CD4-positive, alpha-beta T cell treated with Interleukin-4 for 1 hour (primary cell): ENCODE measurements at regions not wholly inside any gene's neighbourhood (a gene's known extent, or its start where the extent isn't known, plus 50 kb on each side); places are given as distances from the start of the nearest gene placed in this dataset.
"Not testable (repeated sequence)": the region's sequence is repeated elsewhere in the genome, so short reads cannot be mapped to it uniquely, and the experiment has no call there.

Experiments used
- DNase-seq, 2 donors: peaks; one replicate each; pipeline ENCODE4 v3.0.0-alpha.2; 2020 to 2022

DNA sequence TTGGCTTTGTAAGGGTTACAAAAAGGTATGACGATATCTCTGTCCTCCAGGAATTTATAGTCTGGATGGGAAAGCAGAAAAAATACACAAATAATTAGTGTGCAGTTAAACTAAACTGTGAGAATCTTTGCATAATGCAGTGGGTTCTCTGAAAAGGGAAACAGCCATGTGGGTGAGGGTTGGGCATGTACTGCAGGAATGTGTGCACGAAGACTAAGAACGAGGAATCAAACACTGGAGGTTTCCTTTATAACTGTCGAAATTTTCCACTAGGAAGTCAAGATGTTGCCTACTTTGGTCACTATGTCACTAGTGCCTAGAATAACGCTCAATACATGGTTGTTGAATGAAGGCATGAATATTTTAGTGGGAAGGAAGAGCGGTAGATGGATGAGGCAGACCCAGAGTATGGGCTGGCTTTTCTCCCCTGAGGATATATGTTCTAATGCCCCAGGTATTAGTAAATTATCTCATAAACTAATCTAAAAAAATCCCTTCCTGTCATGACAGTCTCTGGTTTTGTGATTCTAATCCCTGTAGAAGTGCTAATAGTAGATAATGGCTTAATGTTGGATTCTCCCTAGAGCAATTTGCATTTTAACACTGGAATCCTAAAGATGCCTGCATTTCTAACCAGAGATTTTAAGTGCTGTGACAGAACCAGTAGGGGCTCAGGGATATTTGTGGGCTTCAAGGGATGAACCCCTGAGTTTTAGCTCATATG, 227.3 kb downstream of the NMUR2 start:
- no peak for DNase-seq

DNA sequence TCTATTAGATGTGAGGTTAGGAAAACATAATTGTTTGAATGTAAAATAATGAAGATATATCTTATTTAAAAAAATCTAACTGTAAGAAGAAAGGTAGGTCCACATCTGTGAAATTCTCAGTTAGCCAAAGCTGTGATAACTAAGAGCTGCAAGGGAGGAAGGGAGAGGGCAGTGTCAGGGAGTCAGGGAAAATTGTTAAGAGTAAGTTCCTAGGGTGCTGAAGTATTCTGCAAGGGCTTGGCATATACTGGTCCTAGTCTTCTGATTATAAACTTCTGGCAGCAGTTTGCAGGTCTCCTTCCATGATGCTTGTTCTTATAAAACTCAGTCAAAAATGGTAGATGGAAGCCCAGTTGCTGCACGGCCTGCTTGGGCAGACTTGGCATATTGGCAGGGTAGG, 233.2 kb downstream of the NMUR2 start:
- DNase-seq, result no peak

DNA sequence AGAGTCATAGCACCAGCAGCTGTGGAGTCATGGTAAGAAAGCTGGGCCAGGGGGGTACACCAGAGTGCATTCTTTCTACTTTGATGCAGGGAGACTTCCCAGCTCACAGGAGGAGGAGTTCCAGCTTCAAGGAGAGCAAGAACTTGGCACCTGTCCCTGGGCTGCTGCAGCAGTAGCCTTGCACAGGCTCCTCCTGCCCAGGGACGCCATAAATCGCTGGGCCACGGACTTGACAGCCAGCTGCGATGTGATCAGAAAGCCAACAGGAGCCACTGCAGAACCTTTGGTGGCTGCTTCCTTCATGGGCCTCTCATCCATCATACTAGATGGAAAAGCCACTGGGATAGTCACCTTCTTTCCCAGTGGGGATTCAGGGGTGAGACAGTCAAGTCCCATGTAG, 234.7 kb downstream of the NMUR2 start:
- DNase-seq, result no peak

DNA sequence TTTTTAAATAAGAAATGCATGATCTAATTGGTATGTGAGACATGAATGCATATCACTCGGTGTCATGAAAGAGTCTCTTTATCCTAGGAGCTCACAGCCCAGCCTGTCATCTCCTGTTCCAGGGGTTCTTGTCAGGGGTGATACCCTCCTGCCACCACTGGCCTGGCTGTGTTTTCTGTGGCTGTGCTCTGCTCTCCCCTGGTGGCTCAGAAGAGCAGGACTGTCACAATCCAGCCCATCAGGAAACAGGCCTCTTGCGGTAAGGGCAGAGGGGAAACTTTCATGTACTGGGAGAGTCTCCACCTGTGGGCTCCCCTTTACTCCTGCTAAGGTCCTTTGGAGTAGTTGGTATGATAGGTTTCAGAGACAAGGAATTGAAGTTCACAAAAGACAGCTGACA, 240.2 kb upstream of the GLRA1 start:
- no peak for DNase-seq

DNA sequence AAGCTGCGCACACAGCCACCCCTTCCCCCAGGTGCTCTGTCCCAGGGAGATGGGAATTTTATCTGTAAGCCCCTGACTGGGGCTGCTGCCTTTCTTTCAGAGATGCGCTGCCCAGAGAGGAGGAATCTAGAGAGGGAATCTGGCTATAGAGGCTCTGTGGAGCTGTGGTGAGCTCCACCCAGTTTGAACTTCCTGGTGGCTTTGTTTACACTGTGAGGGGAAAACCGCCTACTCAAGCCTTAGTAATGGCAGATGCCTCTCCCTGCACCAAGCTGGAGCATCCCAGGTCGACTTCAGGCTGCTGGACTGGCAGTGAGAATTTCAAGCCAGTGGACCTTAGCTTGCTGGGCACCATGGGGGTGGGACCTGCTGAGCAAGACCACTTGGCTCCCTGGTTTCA, 235.2 kb upstream of the GLRA1 start:
- DNase-seq, result not testable (repeated sequence)

DNA sequence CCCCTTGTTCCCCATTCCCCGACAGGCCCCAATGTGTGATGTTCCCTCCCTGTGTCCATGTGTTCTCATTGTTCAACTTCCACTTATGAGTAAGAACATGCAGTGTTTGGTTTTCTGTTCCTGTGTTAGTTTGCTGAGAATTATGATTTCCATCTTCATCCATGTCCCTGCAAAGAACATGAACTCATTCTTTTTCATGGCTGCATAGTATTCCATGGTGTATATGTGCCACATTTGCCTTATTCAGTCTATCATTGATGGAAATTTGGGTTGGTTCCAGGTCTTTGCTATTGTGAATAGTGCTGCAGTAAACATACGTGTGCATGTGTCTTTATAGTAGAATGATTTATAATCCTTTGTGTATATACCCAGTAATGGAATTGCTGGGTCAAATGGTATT, 229.8 kb upstream of the GLRA1 start:
- DNase-seq, result not testable (repeated sequence)

DNA sequence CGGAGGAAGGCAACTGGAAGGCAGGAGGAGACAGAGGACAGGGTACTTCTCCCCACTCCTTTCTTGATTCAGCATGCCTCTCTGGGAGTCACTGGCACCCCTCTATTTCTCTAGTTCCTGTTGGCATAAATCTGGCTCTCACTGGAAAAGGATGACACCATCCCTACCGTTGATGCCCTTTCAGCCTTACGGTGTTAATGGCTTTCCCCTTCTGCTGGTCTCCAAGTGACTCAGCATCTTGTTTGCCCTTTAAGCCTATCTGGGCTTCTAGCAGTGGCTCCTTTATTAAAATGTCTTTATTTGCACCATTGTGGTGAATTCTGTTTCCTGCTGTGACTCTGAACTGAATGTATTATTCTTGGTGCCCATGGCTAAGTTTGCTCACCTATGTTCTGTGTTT, 227.3 kb upstream of the GLRA1 start:
- DNase-seq, result no peak

DNA sequence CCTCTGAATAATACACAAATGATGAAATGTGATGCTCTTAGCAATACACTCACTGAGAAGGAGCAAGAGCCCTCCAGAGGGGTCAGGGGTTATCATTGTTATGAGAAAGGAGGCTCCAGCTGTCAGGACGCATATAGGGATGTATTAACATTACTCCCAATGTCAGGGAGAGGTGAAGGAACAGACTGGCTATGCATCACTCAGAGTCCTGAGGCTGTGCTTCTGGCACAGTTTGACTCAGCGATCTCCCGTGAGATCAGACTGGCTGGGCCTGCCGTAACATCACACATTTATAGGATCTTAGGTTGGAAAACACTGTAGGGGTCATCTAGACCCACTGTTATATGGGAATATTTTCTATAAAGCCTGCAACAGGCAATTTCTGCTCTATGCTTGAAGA, 226.5 kb upstream of the GLRA1 start:
- no peak for DNase-seq

GRCh38 chr5:152147286-152147685, 222.6 kb upstream of the GLRA1 start:
- no peak for DNase-seq

- DNase-seq, result no peak
Measured at GRCh38 chr5:152146566-152146965, 221.9 kb upstream of the GLRA1 start.

DNA sequence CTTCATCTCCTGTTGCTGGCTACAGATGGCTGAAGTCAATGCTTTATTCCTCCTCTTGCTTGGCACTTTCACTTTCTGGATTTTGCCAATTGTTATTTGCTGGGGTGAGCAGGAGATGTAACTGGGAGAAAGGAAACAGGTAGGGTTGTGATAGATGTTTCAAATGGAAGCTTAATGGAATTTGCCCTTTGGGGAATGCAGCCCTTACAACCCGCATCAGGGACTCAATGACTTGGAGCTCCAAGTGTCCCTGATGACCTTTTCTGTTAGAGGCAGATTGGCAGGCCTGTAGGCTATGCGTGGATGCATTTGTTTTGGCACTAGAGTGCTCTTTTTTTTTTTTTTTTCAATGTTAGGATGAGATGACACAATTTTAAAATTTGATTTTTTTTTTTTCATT, 219.9 kb upstream of the GLRA1 start:
- no peak for DNase-seq

DNA sequence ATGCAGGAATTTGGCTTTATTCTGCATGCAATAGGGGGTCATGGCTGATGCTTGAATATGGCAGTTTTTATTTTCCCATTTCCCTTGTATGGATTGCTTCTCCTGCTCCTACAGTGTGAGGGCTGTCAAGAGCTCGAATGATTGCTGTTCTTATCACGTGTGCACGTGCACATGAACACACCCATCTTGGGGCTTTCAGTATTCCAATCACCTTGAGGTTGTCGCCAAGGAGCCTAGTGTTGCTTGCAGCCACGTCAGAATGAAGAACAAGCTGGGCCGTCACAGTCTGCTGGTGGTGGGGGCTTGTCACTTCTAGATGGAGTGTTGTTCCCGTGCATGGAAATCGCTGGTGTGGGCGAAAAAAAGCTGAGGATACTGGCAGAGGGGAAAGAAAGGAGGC, 219.4 kb upstream of the GLRA1 start:
- DNase-seq, result no peak

GRCh38 chr5:152142840-152143469, 218.3 kb upstream of the GLRA1 start:
- peak; percentile 50 to 65 for DNase-seq

DNA sequence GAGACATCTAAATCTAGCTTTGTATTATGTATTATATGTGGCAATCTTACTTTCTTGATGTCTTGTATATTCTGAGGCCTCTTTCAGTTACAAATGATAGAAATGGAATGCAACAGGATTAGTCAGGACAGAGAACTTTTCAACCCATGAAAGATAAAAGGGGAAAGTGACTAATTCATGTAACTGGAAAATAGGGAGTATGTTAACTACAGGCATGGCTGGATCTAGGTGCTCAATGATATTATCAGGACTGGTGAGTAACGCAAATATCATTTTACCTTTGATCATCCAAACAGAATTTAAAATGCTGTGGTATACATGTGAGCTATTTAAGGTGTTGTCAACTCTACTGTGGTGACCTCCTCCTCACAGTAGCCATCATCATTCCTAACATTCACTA, 215.7 kb upstream of the GLRA1 start:
- DNase-seq, result no peak

DNA sequence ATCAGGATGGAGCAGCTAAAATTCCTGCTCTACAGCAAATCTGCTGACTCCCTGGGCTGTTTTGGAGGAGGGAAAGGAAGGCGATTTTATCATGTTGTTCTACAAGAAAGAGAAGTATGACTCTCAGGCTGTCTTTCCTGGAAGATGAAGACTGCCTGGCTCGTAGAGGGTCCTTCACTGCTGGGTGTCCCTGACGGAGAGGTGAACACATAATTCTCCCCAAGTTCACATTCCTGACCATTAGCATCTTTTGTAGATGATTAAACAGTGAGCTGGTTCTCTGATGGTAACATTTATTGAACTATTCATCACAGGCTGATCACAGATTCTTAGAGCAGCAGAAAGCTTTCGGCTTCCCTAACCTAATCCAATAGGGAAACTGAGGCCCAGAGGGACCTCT, 212.4 kb upstream of the GLRA1 start:
- no peak for DNase-seq

DNA sequence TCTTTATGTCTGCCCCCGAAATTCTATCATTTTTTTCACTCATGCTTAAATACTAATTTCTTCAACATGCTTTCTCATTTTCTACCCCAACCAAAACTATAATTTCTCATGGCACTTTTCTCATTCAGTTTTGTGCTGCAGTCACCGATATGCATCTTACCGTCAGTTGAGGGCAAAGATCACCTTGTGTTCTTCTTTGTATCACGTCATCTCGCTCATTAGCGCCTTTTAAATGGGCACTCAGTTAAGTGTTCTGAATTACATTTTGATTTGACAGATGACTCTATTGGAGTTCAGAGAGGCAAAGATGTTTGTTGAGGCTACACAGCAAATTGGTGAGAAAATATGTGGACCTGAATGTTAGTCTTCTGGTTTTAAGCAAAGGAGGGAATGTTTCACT, 211.7 kb upstream of the GLRA1 start:
- DNase-seq, result no peak

GRCh38 chr5:152135827-152136226, 211.2 kb upstream of the GLRA1 start:
- no peak for DNase-seq

DNA sequence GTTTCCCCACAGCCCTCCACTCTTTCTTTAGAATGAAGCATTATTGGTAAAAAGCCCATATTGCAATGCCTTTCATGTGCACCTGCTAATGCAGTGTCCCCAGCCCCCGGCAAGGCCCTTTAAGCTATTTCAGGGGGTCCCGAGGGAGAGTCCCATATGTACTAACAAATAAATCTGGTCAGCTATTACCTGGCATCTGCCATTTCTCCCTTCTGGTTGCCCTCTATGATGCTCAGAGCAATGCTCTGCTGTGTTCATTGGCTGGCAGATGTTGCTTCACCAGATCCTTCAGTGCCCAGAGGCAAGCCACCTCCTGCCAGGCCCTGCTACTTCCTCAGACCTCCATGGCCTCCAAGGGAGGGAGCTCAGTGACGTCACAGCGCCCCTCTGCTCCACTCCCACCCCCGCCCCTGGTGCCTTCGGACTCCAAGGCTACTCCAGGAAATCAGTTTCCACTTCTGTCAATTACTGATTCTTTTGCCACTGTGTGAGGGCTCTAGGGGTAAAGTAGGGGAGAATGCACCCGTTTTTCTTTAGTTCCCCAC, 201.1 kb upstream of the GLRA1 start:
- DNase-seq, result no peak

- no peak for DNase-seq
Measured at GRCh38 chr5:152124409-152125041, 199.9 kb upstream of the GLRA1 start.

DNA sequence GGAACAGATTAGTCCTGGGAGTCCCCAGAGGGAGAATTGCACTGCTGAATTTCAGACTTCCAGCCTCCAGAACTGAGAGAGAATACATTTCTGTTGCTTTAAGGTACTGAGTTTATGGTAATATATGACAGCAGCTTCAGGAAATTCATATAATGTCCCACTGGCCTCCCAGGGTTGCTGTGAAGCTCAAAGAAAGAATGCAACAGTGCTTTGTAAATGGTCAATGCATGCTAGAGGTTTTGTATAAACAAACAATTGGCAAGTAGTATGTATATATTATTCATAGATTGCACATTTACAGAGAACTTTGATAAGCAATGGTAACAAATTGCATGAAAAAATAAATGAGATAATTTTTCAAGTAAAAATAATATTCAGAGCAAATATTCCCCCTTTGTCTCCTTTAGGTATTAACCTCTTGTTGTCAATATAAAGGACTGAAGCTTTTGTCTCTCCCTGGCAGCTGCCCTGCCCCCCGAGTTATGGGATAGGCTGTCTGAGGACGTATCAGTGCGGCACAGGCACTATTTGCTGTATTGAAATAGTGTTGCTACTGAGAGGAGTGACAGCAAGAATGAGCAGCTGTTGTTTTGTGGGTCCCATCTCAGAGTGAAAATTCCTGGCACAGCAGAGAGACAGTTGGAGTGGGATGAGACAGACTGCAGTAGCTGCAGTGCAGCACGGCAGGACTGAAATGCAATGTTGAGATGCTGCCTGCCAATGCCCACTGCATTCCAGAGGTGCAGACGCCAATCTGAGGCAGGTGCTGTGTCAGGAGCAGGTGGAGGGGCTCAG, 194.2 kb upstream of the GLRA1 start:
- no peak for DNase-seq

DNA sequence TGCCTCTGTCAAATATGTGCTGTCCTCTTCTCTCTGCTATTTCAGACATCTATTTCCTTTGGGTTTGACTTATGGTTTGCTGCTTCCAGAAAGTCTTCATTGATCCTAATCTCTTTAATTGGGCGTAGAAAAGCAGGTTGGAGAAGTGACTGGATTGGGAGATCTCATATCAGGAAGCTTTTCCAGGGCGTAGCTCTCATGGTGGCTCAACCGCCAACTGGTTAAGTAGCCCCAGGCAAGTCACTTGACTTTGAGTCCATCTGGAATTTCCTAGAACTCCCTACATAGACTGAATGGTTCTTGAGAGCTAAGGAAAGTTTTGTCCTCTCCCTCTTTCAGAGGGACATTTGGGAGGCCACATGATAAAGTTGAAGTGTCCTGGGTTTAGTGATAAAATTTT, 192.3 kb upstream of the GLRA1 start:
- no peak for DNase-seq

DNA sequence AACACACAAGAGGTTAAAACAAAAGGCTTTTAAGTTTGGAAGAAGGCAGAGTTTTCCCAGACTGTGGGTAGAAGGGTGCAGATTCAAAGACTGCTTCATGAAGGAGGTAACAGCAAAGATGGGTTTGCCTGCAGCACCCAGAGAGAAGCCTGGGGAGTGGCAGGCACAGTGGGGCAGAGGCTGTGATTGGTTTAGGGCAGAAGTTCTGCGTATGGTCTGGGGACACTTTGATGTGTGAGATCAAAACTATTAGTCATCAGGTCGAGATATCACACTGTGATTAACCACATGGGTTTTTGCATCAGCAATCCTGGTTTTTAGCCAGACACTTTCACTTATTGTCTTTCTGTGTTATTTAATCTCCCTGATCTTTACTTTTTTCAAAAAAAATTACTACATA, 188.8 kb upstream of the GLRA1 start:
- peak; percentile 16 to 67 for DNase-seq

GRCh38 chr5:152107220-152107619, 182.6 kb upstream of the GLRA1 start:
- no peak for DNase-seq
